CMK (cell line): ENCODE measurements at regions not wholly inside any gene's neighbourhood (a gene's known extent, or its start where the extent isn't known, plus 50 kb on each side); places are given as distances from the start of the nearest gene placed in this dataset.
"Not testable (repeated sequence)": the region's sequence is repeated elsewhere in the genome, so short reads cannot be mapped to it uniquely, and the experiment has no call there.

Experiments used
- DNase-seq: peaks from one replicate; pipeline ENCODE4 v3.0.0-alpha.2; 2010; ENCODE audit warnings: low read depth

GRCh38 chr14:59058776-59059175, 129.7 kb upstream of the DAAM1 start:
- DNase-seq, result not testable (repeated sequence)

DNA sequence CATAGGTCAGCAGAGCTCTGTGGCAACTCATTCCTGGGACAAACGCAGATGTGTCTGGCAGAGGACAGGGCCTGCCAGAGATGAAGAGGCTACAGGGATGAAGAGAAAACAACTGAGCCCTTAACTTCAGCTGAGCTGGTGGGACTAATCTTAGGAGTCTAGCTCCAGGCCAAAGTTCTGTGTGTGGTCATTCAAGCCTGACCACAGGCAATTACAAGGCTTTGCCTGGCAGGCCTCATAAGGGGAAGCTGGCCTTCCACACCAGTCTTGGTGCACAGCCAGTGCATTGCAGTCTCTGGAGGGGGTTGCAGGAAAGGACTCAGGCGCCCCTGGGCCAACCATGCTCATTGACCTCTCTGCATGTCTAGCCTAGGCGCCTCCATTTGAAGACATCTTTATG, 127.6 kb upstream of the DAAM1 start:
- DNase-seq, result no peak

GRCh38 chr14:59061292-59061691, 127.2 kb upstream of the DAAM1 start:
- no peak for DNase-seq

DNA sequence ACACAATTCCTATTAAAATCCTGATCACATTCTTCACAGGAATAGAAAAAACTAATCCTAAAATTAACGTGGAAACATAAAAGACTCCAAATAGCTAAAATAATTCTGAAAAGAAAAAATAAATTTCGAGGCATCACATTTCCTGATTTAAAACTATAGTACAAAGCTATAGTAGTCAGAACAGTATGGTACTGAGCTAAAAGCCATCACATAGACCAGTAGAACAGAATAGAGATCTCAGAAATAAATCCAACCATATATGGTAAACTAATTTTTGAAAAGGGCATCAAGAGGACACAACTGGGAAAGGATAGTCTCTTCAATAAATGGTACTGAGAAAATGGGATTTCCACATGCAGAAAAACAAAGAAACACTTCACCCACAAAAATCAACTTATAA, 125.2 kb upstream of the DAAM1 start:
- no peak for DNase-seq

DNA sequence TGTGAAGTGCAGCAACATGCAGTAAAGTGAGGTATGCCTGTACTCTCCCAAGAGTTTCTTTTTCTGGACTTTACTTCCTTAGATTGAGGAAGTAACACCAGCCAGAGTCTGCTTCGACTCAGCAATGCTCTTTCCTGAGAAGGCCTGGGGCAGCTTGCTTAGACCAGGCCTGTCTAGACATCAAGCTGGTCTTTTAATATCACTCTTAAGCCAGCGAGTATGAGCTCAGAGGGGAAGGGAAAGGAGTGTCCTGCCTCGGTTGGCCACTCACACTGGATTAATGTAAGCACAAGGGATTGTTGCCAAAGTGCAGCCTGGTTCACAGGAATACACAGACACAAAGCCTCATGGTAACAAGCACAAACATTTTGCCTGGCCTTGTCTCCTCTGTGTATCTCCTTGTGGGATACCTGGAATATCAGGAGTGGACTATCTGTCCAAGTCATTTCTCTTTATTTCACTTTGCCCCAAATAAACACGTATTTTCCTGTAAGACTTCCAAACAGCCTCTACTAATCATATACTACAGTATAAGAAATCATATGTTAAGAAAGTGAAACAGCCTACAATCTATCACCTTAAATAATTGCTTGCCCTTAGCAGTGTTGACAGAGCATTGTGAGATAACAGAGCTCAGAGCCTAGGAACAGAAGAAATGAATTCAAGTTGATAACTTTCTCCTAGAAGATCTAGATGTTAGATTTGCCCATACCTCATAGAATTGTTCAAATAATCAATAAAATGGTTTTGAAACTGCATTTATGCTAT, 121.2 kb upstream of the DAAM1 start:
- DNase-seq, result no peak

DNA sequence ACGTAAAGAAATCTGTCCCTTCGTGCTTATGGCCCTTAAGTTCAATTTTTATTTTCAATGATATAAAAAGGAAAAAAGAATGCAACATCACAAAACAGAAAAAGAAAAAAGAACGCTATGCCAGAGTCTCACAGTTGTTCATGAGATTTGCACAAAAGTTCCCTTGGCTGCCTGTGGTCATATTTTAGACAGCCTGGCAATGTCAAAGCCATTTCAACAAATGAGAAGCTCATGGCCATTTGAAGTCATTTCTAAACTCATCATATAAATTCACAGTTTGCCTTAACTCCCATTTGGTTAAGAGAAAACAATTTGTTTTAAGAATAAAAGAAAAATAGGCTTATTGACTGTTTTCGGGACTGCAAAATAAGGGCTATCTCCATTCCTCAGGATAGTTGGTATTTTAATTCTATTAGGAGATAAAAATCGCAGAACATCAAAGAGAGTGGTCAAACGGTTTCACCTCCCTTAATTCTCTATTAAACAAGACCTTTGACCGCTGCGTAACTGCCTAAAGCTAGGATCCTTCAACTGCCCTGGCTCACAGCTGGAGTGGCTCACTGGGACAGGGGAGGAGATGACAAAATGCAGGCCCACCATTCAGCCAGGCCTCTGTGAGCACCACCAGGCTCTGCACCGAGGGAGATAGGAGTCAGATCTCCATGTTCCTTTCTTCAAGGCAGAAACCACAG, 119.2 kb upstream of the DAAM1 start:
- DNase-seq, result no peak

- DNase-seq, result no peak
These were observed 113.0 kb upstream of the DAAM1 start for GRCh38 chr14:59075506-59075905.

DNA sequence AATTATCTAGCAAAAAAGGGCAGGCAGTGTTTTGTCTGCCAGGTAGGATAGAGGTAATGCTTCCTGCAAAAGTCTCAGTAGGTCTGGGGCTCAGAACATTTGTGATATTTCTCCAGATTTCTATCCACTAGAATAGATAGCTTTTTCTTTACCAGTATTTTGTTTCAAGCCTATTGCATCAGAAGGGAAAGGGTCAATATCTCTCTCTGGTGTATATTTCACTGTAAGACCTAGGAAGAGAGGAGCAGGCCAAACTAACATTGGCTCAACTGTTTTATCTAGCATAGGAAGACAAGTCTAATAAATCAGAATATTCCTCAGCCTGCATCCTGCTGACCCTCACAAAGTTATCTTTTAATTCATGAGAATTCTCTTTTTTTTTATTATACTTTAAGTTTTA, 106.7 kb upstream of the DAAM1 start:
- DNase-seq, result no peak

DNA sequence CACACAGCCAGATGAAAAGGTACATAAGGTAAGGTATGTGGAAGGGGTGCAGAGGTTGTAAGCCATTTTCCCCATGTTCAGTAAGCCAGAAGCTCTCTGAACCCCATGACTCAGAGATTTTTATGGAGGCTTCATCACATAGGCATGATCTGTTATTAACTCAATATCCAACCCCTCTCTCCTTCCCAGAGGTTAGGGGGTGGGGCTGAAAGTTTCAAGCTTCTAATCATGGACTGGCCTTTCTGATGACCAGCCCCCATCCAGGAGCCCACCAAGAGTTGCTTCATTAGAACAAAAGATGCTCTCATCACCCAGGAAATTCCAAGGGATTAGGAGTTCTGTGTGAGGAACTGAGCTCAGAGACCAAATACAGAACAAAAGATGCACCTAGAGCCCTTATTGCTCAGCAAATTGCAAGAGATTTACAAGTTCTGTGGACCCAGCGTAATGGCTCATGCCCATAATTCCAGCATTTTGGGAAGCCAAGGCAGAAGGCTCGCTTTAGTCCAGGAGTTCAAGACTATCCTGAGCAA, 103.2 kb upstream of the DAAM1 start:
- no peak for DNase-seq

- DNase-seq, result no peak
These were observed 102.1 kb upstream of the DAAM1 start for GRCh38 chr14:59086241-59086882.

- DNase-seq, result no peak
These were observed 101.2 kb upstream of the DAAM1 start for GRCh38 chr14:59087240-59087639.

- no peak for DNase-seq
These were observed 100.8 kb upstream of the DAAM1 start for GRCh38 chr14:59087711-59088110.

DNA sequence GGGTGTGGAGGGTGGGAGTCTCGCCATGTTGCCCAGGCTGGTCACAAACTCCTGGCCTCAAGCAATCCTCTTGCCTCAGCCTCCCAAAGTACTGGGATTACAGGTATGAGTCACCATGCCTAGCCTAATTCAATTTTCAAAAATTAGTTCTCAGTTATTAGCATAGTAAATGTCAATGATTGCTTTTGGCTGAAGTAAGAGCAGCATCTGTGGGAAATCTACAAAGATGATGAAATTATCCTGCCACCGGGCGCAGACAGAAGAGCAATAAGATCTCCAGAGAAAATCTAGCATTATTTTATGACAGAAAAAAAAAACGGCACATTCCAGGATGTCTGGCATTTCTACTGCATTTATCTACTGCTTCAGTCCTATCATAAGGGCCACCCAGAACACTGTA, 97.9 kb upstream of the DAAM1 start:
- DNase-seq, result no peak

- no peak for DNase-seq
These were observed 97.1 kb upstream of the DAAM1 start for GRCh38 chr14:59091404-59091803.

- DNase-seq, result no peak
These were observed 96.5 kb upstream of the DAAM1 start for GRCh38 chr14:59091976-59092375.

GRCh38 chr14:59093902-59094301, 94.6 kb upstream of the DAAM1 start:
- DNase-seq, result no peak

DNA sequence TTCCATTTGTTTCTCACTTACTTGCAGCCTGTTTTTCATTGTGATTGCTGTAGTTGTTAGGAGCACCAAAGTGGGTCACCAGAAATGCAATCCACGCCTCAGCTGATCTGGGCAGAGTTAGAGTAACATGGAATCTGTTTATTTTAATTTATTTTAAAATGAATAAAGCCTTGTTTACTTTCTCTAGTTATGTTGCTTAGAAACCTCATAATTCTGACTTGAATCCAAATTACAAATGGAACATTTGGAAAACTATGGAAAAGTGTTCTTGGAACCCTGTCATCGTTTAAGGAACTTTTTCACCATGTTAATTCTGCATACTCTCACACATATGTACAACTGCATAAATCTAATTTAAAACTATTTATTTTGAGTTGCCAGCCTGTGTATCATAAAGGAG, 92.2 kb upstream of the DAAM1 start:
- DNase-seq, result no peak

GRCh38 chr14:59097681-59098080, 90.8 kb upstream of the DAAM1 start:
- DNase-seq, result no peak

- no peak for DNase-seq
These were observed 90.1 kb upstream of the DAAM1 start for GRCh38 chr14:59098377-59098776.

DNA sequence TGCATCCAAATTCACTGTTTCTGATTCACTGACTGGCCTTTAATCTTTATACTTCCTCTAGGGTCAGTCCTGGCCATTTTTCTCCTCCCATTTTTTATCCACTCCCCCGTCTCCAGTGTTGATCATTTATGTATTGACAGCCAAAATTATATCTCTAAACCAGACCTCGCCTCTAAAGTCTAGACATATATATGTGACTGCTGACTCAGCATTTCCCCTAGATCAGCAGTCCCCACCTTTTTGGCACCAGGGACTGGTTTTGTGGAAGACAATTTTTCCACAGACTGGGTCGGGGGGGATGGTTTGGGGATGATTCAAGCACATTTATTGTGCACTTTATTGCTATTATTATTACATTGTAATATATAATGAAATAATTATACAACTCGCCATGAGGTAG, 88.3 kb upstream of the DAAM1 start:
- no peak for DNase-seq

DNA sequence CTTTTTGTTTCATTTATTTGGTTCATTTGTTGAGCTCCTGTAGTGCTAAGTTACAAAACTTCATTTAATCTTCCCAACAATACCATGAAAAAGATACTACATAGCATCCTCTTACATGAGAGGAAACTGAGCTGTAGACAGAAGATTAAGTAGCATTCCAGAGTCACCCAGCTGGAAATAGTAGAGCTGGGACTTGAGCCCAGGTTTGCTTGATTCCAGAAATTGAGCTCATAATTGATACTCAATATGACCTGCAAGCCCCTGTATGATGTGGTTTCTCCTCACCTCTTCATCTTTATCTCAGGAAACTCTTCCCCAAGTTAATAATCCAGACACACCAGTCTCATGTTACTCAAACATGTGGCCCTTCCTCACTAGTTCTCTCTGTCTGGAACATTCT, 87.0 kb upstream of the DAAM1 start:
- no peak for DNase-seq

DNA sequence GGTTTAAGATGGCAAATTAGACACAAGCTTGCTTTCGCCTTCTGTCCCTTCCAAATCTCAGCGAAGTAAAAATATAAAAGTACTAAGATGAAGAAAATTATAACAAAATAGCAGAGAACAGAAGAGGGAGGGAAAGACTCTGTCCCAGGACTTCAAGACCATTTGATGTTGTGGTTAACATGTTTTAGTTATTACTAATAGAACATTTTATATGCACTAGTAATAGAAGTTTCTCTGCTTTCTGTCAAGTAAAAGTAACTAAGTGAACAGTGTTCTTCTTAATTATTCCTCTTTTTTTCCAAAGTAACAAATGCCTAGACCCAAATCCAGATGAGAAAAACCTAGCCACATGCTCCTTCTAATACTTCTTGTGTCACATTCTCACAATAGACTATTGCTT, 85.1 kb upstream of the DAAM1 start:
- no peak for DNase-seq

GRCh38 chr14:59107819-59108218, 80.6 kb upstream of the DAAM1 start:
- DNase-seq, result no peak
